Middle frontal gyrus (tissue), 1 donor: ENCODE measurements at regions not wholly inside any gene's neighbourhood (a gene's known extent, or its start where the extent isn't known, plus 50 kb on each side); places are given as distances from the start of the nearest gene placed in this dataset.
"Not testable (repeated sequence)": the region's sequence is repeated elsewhere in the genome, so short reads cannot be mapped to it uniquely, and the experiment has no call there.

Experiments
- DNase-seq: peaks from one replicate; pipeline ENCODE4 v3.0.0-alpha.2; 2015; ENCODE audit warnings: low spot score; ENCODE audit errors: extremely low spot score

DNA sequence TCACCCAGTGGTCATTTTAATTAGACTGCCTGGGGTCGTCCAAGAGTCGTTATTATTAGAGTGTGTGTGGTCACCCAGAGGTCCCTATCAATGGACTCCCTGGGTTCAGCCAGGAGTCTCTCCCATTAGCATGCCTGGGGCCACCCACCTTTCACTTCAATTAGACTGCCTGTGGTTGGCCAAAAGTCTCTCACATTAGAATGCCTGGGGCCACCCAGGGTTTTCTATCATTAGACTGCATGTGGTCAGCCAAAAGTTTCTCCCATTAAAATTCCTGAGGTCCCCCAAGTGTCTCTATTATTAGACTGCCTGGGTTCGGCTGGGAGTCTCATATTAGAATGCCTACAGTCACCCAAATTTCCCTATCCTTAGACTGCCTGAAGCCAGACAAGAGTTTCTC lies 1472.6 kb downstream of the UQCRFS1 start:
- no peak for DNase-seq

DNA sequence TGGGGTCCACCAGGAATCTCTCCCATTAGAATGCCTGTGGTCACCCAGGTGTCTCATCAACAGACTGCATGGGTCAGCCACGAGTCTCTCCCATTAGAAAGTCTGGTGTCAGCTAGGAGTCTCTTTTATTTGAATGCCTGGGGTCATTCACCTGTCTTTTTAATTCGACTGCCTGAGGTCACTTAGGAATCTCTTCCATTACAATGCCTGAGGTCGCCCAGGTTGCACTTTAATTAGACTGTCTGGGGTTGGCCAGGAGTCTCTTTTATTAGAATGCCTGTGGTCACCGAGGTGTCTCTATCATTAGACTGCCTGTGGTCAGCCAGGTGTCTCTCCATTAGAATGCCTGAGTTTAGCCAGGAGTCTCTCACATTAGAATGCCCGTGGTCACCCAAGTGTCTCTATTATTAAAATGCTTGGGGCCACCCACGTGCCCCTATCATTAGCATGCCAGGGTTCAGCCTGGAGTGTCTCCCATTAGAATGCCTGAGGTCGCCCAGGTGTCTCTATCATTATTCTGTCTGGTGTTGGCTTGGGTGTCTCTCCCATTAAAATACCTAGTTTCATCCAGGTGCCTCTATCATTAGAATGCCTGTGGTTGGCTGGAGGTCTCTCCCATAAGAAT lies 1474.3 kb downstream of the UQCRFS1 start:
- DNase-seq: no peak

DNA sequence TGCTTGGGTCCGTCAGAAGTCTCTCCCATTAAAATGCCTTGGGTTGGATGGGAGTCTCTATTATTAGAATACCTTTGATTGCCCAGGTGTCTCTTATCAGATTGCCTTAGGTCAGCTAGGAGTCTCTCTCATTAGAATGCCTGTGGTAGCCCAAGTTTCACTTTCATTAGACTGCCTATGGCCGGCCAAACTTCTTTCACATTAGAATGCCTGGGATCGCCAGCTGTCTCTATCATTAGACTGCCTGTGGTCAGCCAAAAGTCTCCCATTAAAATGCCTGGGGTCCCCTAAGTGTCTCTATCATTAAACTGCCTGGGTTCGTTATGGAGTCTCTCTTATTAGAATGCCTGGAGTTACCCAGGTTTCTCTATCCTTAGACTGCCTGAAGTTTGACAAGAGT lies 1476.7 kb downstream of the UQCRFS1 start:
- no peak for DNase-seq

DNA sequence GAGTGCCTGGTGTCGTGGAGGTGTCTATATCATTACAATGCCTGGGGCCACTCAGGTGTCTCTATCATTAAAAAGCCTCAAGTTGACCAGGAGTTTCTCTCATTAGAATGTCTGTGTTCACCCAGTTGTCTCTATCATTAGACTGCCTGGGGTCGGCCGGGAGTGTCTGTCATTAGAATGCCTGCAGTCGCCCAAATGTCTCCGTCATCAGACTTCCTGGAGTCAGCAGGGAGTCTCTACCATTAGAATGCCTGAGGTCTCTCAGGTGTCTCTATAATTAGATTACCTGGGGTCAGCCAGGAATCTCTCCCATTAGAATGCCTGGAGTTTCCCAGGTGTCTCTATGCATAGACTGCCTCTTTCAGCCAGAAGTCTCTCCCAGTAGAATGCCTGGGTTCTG lies 1477.6 kb downstream of the UQCRFS1 start:
- no peak for DNase-seq

DNA sequence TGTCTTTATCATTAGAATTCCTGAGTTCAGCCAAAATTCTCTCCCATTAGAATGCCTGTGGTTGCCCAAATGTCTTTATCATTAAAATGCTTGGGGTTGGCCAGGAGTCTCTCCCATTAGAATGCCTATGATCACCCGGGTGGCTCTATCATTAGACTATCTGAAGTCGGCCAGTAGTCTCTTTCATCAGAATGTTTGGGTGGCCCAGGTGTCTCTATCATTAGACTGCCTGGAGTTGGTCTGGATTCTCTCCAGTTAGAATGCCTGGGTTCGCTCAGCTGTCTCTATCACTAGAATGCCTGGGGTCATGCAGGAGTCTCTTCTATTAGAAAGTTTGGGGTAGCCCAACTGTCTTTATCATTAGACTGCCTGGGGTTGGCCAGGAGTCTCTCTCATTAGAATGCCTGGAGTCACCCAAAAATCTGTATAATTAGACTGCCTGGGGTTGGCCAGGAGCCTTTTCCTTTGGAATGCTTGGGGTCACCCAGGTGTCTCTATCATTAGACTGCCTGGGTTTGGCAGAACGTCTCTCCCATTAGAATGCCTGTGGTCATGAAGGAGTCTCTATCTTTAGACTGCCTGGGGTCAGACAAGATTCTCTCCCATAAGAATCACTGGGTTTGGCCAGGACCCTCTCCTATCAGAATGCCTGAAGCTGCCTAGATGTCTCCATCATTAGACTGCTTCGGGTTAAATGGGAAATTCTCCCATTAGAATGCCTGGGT lies 1478.3 kb downstream of the UQCRFS1 start:
- DNase-seq: no peak

DNA sequence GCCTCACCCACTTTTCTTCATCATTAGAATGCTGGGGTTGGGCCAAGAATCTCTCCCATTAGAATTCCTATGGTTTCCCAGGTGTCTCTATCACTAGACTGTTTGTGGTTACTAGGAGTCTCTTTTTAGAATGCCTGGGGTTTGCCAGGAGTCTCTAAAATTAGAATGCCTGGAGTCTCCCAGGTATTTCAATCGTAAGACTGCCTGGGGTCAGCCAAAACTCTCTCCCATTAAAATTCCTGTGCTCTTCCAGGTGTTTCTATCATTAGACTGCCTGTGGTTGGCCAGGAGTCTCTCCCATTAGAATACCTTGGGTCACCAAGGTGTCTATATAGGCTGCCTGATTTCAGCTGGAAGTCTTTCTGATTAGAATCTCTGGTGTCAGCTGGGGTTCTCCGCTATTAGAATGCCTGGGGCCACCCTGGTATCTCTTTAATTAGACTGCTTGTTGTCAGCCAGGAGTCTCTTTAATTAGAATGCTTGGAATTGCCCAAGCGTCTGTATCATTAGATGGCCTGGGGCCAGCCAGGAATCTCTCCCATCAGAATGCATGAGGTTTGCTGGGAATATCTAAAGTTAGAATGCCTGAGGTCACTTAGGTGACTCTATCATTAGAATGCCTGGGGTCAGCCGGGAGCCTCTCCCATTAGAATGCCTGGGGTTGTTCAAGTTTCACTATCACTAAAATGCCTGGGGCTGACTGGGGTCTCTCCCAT lies 1479.2 kb downstream of the UQCRFS1 start:
- no peak for DNase-seq

DNA sequence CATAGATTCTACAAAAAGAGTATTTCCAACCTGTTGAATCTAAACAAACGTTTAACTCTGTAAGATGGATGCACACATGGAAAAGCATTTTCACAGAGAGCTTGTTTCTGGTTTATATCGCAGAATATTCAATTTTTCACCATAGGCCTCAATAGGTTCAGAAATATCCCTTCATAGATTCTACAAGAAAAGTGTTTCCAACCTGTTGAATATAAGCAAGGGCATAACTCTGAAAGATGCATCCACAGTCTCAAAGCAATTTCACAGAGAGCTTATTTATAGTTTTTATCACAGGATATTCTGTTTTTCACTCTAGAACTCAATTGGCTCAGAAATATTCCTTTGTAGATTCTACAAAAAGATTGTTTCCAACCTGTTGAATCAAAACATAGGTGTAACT lies 1483.6 kb downstream of the UQCRFS1 start:
- no peak for DNase-seq

DNA sequence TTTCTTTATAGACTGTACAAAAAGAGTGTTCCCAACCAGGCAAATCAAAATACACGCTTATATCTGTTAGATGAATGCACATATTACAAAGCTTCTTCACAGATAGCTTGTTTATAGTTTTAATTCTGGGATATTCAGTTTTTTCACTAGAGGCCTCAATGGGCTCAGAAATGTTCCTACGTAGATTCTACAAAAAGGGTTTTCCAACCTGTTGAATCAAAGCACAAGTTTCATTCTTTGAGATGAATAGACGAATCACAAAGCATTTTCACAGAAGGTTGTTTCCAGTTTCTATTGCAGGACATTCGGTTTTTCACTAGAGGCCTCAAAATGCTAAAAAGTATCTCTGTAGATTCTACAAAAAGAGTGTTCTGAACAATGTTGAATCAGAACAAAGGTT lies 1490.3 kb downstream of the UQCRFS1 start:
- no peak for DNase-seq

DNA sequence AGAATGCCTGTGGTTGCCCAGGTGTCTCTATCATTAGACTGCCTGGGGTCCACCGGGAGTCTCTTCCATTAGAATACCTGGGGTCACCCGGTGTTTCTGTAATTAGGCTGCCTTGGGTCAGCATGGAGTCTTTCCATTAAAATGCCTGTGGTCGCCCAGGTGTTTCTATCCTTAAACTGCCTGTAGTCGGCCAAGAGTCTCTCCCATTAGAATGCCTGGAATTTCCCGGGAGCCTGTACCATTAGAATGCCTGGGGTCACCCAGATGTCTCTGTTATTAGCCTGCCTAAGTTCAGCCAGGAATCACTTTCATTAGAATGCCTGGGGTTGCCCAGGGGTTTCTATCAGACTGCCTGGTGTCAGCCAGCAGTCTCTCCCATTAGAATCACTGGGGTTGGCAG lies 1492.8 kb downstream of the UQCRFS1 start:
- no peak for DNase-seq

DNA sequence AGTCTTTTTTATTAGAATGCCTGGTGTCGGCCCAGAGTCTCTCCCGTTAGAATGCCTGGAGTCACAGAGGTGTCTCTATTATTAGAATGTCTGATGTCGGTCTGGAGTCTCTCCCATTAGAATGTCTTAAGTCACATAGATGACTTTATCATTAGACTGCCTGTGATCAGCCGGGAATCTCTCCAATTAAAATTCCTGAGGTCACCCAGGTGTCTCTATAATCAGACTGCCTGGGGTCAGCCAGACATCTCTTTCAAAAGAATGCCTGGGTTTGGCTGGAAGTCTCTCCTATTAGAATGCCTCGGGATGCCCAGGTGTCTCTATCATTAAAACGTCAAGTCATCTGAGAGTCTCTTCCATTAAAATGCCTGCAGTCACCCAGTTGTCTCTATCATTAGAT lies 1493.9 kb downstream of the UQCRFS1 start:
- no peak for DNase-seq

DNA sequence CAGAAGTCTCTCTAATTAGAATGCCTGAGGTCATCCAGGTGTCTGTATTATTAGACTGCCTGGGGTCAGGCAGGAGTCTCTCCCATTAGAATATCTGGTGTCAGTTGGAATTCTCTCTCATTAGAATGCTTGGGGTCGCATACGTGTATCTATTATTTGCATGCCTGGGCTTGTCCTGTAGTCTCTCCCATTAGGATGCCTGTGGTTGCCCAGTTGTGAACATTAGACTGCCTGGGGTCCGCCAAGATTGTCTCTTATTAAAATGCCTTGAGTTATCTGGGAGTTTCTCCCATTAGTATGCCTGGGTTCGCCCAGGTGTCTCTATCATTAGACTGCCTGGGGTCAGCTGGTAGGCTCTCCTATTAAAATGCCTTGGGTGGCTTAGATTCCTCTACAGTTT lies 1494.7 kb downstream of the UQCRFS1 start:
- DNase-seq: no peak

DNA sequence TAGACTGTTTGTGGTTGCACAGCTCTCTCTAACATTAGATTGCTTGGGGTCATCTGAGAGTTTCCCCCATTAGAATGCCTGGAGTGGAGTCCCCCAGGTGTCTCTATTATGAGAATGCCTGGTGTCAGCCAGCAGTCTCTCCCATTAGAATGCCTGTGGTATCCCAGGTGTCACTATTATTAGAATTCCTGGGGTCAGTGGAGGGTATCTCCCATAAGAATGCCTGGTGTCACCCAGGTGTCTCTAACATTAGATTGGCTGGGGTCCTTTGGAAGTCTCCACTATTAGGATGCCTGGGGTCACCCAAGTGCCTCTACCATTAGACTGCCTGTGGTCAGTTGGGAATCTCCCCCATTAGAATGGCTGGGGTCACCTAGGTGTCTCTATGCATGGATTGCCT lies 1495.1 kb downstream of the UQCRFS1 start:
- DNase-seq: no peak

DNA sequence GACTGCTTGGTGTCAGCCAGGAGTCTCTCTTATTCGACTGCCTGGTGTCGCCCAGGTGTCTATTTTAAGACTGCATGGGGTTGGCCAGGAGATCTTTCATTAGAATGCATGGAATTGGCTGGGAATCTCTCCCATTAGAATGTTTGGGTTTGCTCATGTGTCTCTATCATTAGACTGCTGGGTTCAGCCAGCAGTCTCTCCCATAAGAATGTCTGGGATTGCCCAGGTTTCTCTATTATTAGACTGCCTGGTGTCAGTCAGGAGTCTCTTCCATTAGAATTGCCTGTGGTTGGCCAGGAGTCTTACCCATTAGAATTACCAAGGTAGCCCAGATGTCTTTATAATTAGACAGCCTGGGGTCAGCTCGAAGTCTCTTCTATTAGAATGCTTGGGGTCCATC lies 1496.0 kb downstream of the UQCRFS1 start:
- DNase-seq: no peak

DNA sequence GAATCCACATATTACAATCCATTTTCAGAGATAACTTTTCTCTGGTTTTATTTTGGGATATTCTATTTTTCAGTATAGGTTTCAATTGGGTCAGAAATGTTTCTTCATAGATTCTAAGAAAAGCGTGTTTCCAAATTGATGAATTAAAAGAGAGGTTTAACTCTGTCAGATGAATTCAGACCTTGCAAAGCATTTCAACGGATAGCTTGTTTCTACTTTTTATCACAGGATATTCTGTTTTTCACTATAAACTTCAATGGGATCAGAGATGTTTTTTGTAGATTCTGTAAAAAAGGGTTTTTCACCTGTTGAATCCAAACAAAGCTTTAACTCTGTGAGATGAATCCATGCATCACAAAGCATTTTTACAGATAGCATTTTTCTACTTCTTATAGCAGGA lies 1498.1 kb downstream of the UQCRFS1 start:
- no peak for DNase-seq

DNA sequence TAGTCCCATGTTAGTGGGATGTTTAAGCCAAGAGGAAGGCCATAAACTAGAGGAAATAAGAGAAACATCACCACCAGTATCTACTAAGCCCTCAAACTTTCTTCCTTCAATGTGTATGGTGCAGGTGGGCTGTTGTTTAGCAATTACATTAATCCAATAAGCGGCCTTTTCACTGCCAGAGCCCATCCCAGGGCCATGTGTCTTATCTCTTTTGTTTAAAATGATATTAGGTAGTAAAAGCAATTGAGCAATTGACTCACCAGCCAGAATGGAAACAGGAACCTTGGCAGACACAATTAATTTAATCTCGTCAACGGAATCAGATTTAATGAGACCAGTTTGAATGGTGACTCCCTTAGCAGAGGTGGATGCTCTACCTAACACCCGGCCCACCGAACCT lies 1503.5 kb downstream of the UQCRFS1 start:
- DNase-seq: no peak

DNA sequence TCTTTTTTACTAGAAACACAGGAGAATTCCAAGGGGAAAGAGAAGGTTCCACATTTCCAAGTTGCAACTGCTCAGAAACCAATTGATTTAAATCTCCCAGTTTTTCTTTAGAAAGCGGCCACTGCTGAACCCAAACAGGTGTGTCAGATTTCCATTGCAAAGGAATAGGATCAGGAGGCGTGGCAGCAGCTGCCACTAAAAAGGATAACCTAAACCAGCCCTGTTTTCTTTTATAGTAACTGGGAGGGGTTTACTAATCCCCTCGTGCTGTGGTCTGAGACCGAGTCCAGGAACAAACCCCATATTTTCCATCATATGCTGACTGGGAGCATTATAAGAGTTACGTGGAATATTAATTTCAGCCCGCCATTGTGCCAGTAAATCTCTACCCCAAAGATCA lies 1504.0 kb downstream of the UQCRFS1 start:
- not testable (repeated sequence) for DNase-seq

DNA sequence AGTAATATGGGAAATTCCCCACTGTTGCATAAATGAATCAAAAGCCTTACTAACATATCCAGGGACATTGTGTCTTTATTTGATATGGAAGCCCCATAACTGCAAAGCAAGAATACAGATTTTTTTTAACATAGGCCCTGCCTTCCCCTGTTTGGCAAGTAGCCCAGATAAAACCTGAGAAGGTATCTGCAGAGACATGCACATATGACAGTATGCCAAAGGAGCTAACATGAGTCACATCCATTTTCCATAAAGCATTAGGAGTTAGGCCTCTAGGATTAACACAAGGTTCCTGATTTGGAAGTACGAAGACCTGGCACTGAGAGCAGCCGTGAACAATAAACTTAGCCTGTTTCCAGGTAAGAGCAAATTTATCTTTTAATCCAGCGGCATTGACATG lies 1505.9 kb downstream of the UQCRFS1 start:
- not testable (repeated sequence) for DNase-seq

DNA sequence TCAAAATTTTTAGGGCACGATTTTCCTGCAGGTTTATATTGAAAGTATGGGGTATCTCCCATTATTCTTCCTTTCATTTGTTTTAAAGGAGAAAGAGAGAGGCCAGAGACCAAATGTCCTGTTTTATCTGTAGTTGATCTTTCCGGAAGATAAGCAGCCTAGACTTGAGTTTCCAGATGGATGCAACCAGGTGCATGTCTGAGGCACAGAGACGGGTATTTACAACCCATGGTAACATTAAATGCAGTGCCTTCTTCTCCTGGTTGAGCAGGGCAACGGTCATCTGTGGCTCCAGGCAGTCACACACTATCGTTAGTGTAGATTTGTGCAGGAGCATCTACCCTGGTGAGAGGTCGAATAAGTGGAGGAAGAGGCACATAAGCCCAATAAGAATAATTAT lies 1507.1 kb downstream of the UQCRFS1 start:
- no peak for DNase-seq

DNA sequence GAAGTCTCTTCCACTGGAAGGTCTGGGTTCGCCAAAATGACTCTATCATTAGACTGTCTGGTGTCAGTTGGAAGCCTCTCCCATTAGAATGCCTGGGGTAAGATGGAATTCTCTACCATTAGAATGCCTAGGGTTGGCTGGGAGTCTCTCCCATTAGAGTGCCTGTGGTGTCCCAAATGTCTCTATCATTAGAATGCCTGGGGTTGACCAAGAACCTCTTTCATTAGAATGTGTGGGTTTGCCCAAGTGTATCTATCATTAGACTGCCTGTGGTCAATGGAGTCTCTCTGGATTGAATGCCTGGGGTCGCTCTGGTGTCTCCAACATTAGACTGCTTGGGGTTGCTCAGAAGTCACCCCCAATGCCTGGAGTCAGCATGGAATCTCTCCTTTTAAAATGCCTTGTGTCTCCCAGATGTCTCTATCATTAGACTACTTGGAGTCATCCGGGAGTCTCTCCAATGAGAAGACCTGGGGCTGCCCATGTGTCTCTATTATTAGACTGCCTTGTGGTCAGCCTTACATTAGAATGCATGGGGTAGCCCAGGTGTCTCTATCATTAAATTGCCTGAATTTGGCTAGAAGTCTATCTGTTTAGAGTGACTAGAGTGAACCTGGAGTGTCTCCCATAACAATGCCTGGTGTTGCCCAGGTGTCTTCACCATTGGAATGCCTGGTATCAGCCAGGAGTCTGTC lies 1518.4 kb downstream of the UQCRFS1 start:
- DNase-seq: no peak

DNA sequence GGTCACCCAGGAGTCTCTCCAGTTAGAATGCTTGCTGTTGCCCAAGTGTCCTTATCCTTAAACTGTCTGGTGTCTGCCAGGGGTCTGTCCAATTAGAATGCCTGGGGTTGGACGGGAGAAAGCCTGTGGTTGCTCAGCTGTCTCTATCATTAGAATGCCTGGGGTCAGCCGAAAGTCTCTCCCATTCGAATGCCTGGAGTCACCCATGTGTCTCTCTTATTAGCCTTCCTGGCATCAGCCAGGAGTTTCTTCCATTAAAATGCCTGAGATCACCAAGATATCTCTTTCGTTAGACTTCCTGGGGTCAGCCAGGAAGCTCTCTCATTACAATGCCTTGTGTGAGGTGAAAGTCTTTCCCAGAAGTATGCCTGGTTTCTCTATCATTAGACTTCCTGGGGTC lies 1521.0 kb downstream of the UQCRFS1 start:
- no peak for DNase-seq

DNA sequence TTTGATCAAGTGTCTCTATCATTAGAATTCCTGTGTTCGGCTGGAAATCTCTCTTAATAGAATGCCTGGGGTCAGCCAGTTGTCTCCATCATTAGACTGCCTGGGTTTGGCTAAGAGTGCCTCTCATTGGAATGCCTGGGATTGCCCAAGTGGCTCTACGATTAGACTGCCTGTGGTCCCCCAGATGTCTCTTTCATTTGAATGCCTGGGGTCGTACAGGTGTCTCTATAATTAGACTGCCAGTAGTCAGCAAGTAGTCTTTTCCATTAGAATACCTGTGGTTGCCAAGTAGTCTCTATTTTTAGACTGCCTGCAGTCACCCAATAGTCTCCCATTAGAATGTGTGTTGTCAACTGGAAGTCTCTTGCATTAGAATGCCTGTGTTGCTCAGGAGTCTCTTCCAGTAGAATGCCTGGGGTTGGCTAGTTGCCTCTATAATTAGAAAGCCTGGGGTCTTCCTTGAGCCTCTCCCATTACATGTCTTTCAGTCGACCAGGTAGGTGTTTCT lies 1523.2 kb downstream of the UQCRFS1 start:
- no peak for DNase-seq

DNA sequence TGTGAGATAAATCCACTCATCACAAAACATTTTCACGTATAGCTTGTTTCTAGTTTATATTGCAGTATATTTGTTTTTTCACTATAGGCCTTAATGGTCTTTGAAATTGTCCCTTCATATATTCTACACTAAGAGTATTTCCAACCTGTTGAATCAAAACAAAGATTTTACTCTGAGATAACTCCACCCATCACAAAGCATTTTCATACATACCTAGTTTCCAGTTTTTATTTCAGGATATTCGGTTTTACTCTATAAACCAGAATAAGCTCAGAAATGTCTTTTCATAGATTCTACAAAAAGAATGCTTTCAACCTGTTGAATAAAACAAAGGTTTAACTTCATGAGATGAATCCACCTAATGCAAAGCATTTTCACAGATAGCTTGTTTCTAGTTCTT lies 1528.7 kb downstream of the UQCRFS1 start:
- no peak for DNase-seq
